ENCODE measurements at regions not wholly inside any gene's neighbourhood (a gene's known extent, or its start where the extent isn't known, plus 50 kb on each side); places are given as distances from the start of the nearest gene placed in this dataset.

DNA sequence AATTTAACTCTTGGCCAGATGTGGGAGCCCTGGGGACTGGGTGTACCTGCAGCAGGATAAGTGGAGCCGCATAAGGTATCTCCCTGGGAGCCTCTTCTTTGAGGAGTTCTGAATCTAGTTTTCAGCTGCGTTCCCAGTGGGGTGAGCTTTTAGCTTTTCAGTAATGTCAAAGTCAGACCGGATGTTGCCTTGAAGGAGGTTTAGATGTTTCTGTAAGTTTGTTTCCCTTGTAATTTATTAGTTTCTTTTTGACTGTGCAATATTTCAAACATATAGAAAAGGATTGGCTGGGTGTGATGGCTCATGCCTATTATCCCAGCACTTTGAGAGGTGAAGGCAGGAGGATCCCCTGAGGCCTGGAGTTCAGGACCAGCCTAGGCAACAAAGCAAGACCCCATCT is 98.6 kb upstream of the EEF2KMT start:
- TF ChIP-seq EZH2 (IDR thresholded peaks at IDR 0.05) (no peak), POLR2AphosphoS5 (IDR thresholded peaks at IDR 0.05; ENCODE audit: borderline replicate concordance, low read depth, low read length) (no peak), FOXP2 (optimal IDR thresholded peaks at IDR 0.05; ENCODE audit: control extremely low read depth, extremely low read length, insufficient read depth) (no peak)

Data from SK-N-MC (cell line).